SK-N-MC (cell line): ENCODE measurements at regions not wholly inside any gene's neighbourhood (a gene's known extent, or its start where the extent isn't known, plus 50 kb on each side); places are given as distances from the start of the nearest gene placed in this dataset.

Experiments
- EZH2 ChIP-seq: fragments of 200-600 bp; sonication (generic); IDR thresholded peaks from one replicate; pipeline ENCODE4 v1.6.1; 2017; ENCODE audit warnings: antibody characterized with exemption
- FOXP2 ChIP-seq: optimal IDR thresholded peaks from 2 replicates; pipeline ENCODE3; 2011; ENCODE audit warnings: mild to moderate bottlenecking, moderate library complexity; ENCODE audit not compliant: insufficient read depth; ENCODE audit errors: extremely low read length, control extremely low read depth
- POLR2AphosphoS5 ChIP-seq: IDR thresholded peaks from 2 replicates; pipeline ENCODE4 v1.6.1; 2012; ENCODE audit warnings: mild to moderate bottlenecking, low read depth, low read length, borderline replicate concordance

- TF ChIP-seq EZH2 (no peak), POLR2AphosphoS5 (no peak), FOXP2 (no peak)
Observed at GRCh38 chr11:116390963-116391362, 381.8 kb downstream of the BUD13 start.
